Fibroblast of lung (primary cell): ENCODE measurements at regions not wholly inside any gene's neighbourhood (a gene's known extent, or its start where the extent isn't known, plus 50 kb on each side); places are given as distances from the start of the nearest gene placed in this dataset.

Experiments
- DNase-seq, 2 donors: peaks; one replicate each; pipeline versions ENCODE4 v3.0.0 to v3.0.0-alpha.2; 2010; ENCODE audit warnings: low read depth in 2 of 2
- H2AFZ ChIP-seq: 2 replicates; pipeline ENCODE4 v1.5.1; 2012; ENCODE audit warnings: low read length, control low read depth, inconsistent platforms
- H3K27ac ChIP-seq: 2 replicates; pipeline ENCODE4 v1.5.1; 2011; ENCODE audit warnings: low read length, control low read depth; ENCODE audit not compliant: insufficient read depth
- H3K27me3 ChIP-seq: 2 replicates; pipeline ENCODE4 v1.5.1; 2011; ENCODE audit warnings: mild to moderate bottlenecking, low read length; ENCODE audit not compliant: control insufficient read depth, insufficient read depth
- H3K36me3 ChIP-seq: 2 replicates; pipeline ENCODE4 v1.5.1; 2011; ENCODE audit warnings: low read length; ENCODE audit not compliant: control insufficient read depth, insufficient read depth
- H3K4me1 ChIP-seq: 2 replicates; pipeline ENCODE4 v1.5.1; 2011; ENCODE audit warnings: low read length; ENCODE audit not compliant: control insufficient read depth, insufficient read depth; ENCODE audit errors: extremely low read depth
- H3K4me2 ChIP-seq: 2 replicates; pipeline ENCODE4 v1.5.1; 2011; ENCODE audit warnings: low read length, control low read depth; ENCODE audit not compliant: insufficient read depth; ENCODE audit errors: extremely low read depth
- H3K4me3 ChIP-seq, 4 experiments: fragments of 200-600 bp in 1 of 4; sonication (generic) in 1 of 4; replicated peaks in 1 of 4; 2 replicates each; pipeline ENCODE4 v1.5.1; 2011 to 2016; ENCODE audit warnings: low read length in 4 of 4, low read depth in 3 of 4, mild to moderate bottlenecking in 3 of 4, control low read depth in 2 of 4, inconsistent platforms in 1 of 4, mixed read lengths in 1 of 4; ENCODE audit not compliant: insufficient read depth in 1 of 4; ENCODE audit errors: control extremely low read depth in 1 of 4
- H3K79me2 ChIP-seq: 2 replicates; pipeline ENCODE4 v1.5.1; 2012; ENCODE audit warnings: mild to moderate bottlenecking, low read length, inconsistent platforms; ENCODE audit not compliant: control insufficient read depth, insufficient read depth
- H3K9ac ChIP-seq: 2 replicates; pipeline ENCODE4 v1.5.1; 2011; ENCODE audit warnings: mild to moderate bottlenecking, low read length, control low read depth; ENCODE audit not compliant: insufficient read depth
- H3K9me3 ChIP-seq: 2 replicates; pipeline ENCODE4 v1.5.1; 2012; ENCODE audit warnings: low read depth, low read length; ENCODE audit not compliant: control insufficient read depth, insufficient read depth
- H4K20me1 ChIP-seq: 2 replicates; pipeline ENCODE4 v1.5.1; 2011; ENCODE audit warnings: low read length; ENCODE audit not compliant: control insufficient read depth, insufficient read depth; ENCODE audit errors: extremely low read depth
- EZH2 ChIP-seq: IDR thresholded peaks from 2 replicates; pipeline ENCODE4 v1.5.1; 2012; ENCODE audit warnings: low read length, control low read depth, mild to moderate bottlenecking; ENCODE audit errors: missing control alignments
- TF ChIP-seq, protein P1 (sequence below), 2 donors: IDR thresholded peaks in 1 of 2; conservative IDR thresholded peaks in 1 of 2; 1 replicate in 1 of 2; 2 replicates in 1 of 2; pipeline ENCODE4 v1.5.1; 2011 to 2012; ENCODE audit warnings: low read length in 2 of 2, control low read depth in 1 of 2, inconsistent platforms in 1 of 2, low read depth in 1 of 2, mild to moderate bottlenecking in 1 of 2

- peak overlapping the region; percentile 63 for H2AFZ ChIP-seq
- no peak overlapping the region for H3K27ac ChIP-seq
- no peak overlapping the region for H3K4me2 ChIP-seq
- no peaks in the 10 kb centered on the region for H3K36me3 ChIP-seq
- DNase-seq: no peak
- H3K27me3 ChIP-seq: no peaks in the 10 kb centered on the region
- H3K79me2 ChIP-seq: no peaks in the 10 kb centered on the region
- no peaks in the 10 kb centered on the region for H4K20me1 ChIP-seq
- no peak overlapping the region for H3K9ac ChIP-seq
- H3K4me3 ChIP-seq: no peak overlapping the region
- peaks cover 3% of the 10 kb centered on the region for H3K4me1 ChIP-seq
- no peak for TF ChIP-seq EZH2
- TF ChIP-seq, protein P1, sequence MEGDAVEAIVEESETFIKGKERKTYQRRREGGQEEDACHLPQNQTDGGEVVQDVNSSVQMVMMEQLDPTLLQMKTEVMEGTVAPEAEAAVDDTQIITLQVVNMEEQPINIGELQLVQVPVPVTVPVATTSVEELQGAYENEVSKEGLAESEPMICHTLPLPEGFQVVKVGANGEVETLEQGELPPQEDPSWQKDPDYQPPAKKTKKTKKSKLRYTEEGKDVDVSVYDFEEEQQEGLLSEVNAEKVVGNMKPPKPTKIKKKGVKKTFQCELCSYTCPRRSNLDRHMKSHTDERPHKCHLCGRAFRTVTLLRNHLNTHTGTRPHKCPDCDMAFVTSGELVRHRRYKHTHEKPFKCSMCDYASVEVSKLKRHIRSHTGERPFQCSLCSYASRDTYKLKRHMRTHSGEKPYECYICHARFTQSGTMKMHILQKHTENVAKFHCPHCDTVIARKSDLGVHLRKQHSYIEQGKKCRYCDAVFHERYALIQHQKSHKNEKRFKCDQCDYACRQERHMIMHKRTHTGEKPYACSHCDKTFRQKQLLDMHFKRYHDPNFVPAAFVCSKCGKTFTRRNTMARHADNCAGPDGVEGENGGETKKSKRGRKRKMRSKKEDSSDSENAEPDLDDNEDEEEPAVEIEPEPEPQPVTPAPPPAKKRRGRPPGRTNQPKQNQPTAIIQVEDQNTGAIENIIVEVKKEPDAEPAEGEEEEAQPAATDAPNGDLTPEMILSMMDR (conservative IDR thresholded peaks at IDR 0.05 in 1 of 2, IDR thresholded peaks at IDR 0.05 in 1 of 2; ENCODE audit: low read depth in 1 of 2, low read length in 2 of 2): no peak
- H3K9me3 ChIP-seq: no peaks in the 10 kb centered on the region
Observed at GRCh38 chr5:163730206-163730756, 224.9 kb downstream of the MAT2B start.

- Histone ChIP-seq H3K4me3 (no peak overlapping the region), H3K9me3 (no peaks in the 10 kb centered on the region), H3K4me1 (peaks cover 3% of the 10 kb centered on the region), H3K27ac (no peak overlapping the region), H3K36me3 (no peaks in the 10 kb centered on the region), H3K4me2 (no peak overlapping the region), H2AFZ (peak overlapping the region; percentile 33), H3K27me3 (no peaks in the 10 kb centered on the region), H3K79me2 (no peaks in the 10 kb centered on the region), H3K9ac (no peak overlapping the region), H4K20me1 (no peaks in the 10 kb centered on the region)
- TF ChIP-seq, protein P1 (conservative IDR thresholded peaks at IDR 0.05 in 1 of 2, IDR thresholded peaks at IDR 0.05 in 1 of 2; ENCODE audit: low read depth in 1 of 2, low read length in 2 of 2): no peak
- no peak for TF ChIP-seq EZH2
- DNase-seq: no peak
Observed at GRCh38 chr5:163731256-163731655, 225.8 kb downstream of the MAT2B start.

DNA sequence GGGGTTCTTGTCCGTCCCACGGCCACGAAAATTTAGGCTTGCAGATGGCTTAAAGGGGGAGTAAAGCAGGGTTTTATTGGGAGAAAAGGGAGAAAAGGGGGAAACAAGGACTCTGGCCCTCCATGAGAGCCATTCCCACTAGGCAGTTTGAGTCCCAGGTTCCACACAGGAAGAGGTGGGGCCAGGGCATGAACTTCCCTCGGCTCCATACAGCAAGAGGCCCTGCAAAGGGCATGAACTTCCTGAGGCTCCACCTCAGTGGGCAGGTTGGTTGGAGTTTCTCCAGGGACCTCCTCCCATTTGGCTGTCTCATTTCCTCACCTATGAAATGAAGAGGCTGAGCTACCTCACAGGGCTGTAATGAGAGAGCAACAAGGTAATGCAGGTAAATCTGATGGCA, 229.7 kb downstream of the MAT2B start:
- no peaks in the 10 kb centered on the region for H3K9me3 ChIP-seq
- no peaks in the 10 kb centered on the region for H3K27me3 ChIP-seq
- no peak overlapping the region for H3K27ac ChIP-seq
- peak overlapping the region; percentile 29 for H2AFZ ChIP-seq
- H3K79me2 ChIP-seq: no peaks in the 10 kb centered on the region
- no peak overlapping the region for H3K9ac ChIP-seq
- no peaks in the 10 kb centered on the region for H4K20me1 ChIP-seq
- H3K4me2 ChIP-seq: no peak overlapping the region
- H3K4me1 ChIP-seq: no peaks in the 10 kb centered on the region
- no peak for DNase-seq
- TF ChIP-seq, protein P1 (conservative IDR thresholded peaks at IDR 0.05 in 1 of 2, IDR thresholded peaks at IDR 0.05 in 1 of 2; ENCODE audit: low read depth in 1 of 2, low read length in 2 of 2): no peak
- TF ChIP-seq EZH2: no peak
- no peak overlapping the region for H3K4me3 ChIP-seq
- no peaks in the 10 kb centered on the region for H3K36me3 ChIP-seq
